Neural progenitor cell (in vitro differentiated cells): ENCODE measurements at regions not wholly inside any gene's neighbourhood (a gene's known extent, or its start where the extent isn't known, plus 50 kb on each side); places are given as distances from the start of the nearest gene placed in this dataset.

Experiments used
- DNase-seq: peaks from one replicate; pipeline ENCODE4 v3.0.0-alpha.2; 2016; ENCODE audit warnings: low spot score
- H2AFZ ChIP-seq: fragments of 200-600 bp; sonication (generic); replicated peaks from 2 replicates; pipeline ENCODE4 v1.6.1; 2016; ENCODE audit warnings: antibody characterized with exemption
- H3F3A ChIP-seq: fragments of 200-600 bp; sonication (generic); 2 replicates; pipeline ENCODE4 v1.6.1; 2016; ENCODE audit warnings: antibody characterized with exemption, low read depth
- H3K27ac ChIP-seq: fragments of 200-600 bp; sonication (generic); 2 replicates; pipeline ENCODE4 v1.5.1; 2016; ENCODE audit warnings: mild to moderate bottlenecking
- H3K27me3 ChIP-seq: fragments of 200-600 bp; sonication (generic); 2 replicates; pipeline ENCODE4 v1.6.1; 2016; ENCODE audit warnings: mild to moderate bottlenecking, moderate library complexity
- H3K36me3 ChIP-seq: fragments of 200-600 bp; sonication (generic); 2 replicates; pipeline ENCODE4 v1.5.1; 2016
- H3K4me1 ChIP-seq: fragments of 200-600 bp; sonication (generic); 2 replicates; pipeline ENCODE4 v1.6.1; 2016; ENCODE audit warnings: mixed run types
- H3K4me2 ChIP-seq: fragments of 200-600 bp; sonication (generic); 2 replicates; pipeline ENCODE4 v1.6.1; 2016
- H3K4me3 ChIP-seq: fragments of 200-600 bp; sonication (generic); 2 replicates; pipeline ENCODE4 v1.5.1; 2016
- H3K79me2 ChIP-seq: fragments of 200-600 bp; sonication (generic); 2 replicates; pipeline ENCODE4 v1.6.1; 2016; ENCODE audit warnings: low read depth
- H3K9ac ChIP-seq: fragments of 200-600 bp; sonication (generic); 2 replicates; pipeline ENCODE4 v1.6.1; 2016
- H3K9me3 ChIP-seq: fragments of 200-600 bp; sonication (generic); 2 replicates; pipeline ENCODE4 v1.5.1; 2016; ENCODE audit warnings: low read depth
- H4K20me1 ChIP-seq: fragments of 200-600 bp; sonication (generic); 2 replicates; pipeline ENCODE4 v1.6.1; 2016; ENCODE audit warnings: low read depth
- H3K27ac Mint-ChIP-seq: 3 replicates; pipeline ENCODE4 v1.8.0; 2021; ENCODE audit warnings: mixed read lengths
- H3K27me3 Mint-ChIP-seq: 2 replicates; pipeline ENCODE4 v1.8.0; 2022; ENCODE audit warnings: low read depth, mild to moderate bottlenecking, inconsistent platforms, moderate library complexity, mixed read lengths; ENCODE audit not compliant: insufficient read depth
- H3K36me3 Mint-ChIP-seq: 3 replicates; pipeline ENCODE4 v1.8.0; 2021; ENCODE audit warnings: mixed read lengths
- H3K4me1 Mint-ChIP-seq: 3 replicates; pipeline ENCODE4 v1.8.0; 2021; ENCODE audit warnings: mixed read lengths
- H3K4me3 Mint-ChIP-seq: 3 replicates; pipeline ENCODE4 v1.8.0; 2021; ENCODE audit warnings: mild to moderate bottlenecking, moderate library complexity, mixed read lengths
- H3K9me3 Mint-ChIP-seq: 3 replicates; pipeline ENCODE4 v1.8.0; 2020; ENCODE audit warnings: mixed read lengths
- CTCF ChIP-seq: fragments of 200-600 bp; sonication (generic); IDR thresholded peaks from 2 replicates; pipeline ENCODE4 v1.5.1; 2017; ENCODE audit warnings: antibody characterized with exemption, mild to moderate bottlenecking
- EZH2 ChIP-seq: fragments of 200-600 bp; sonication (generic); IDR thresholded peaks from 2 replicates; pipeline ENCODE4 v1.6.1; 2017; ENCODE audit warnings: antibody characterized with exemption, mild to moderate bottlenecking, moderate library complexity
- EZH2phosphoT487 ChIP-seq: fragments of 200-600 bp; sonication (generic); IDR thresholded peaks from 2 replicates; pipeline ENCODE4 v1.6.1; 2017; ENCODE audit warnings: antibody characterized with exemption

GRCh38 chr20:39605908-39606307 lies 643.8 kb downstream of the DHX35 start:
- H3K4me2 ChIP-seq: no peak overlapping the region
- no peak overlapping the region for H3K4me3 Mint-ChIP-seq
- H3K27me3 ChIP-seq: no peaks in the 10 kb centered on the region
- H3K9ac ChIP-seq: no peak overlapping the region
- DNase-seq: no peak
- no peaks in the 10 kb centered on the region for H3K79me2 ChIP-seq
- no peak overlapping the region for H3K4me3 ChIP-seq
- peaks cover 6% of the 10 kb centered on the region for H3K9me3 Mint-ChIP-seq
- peaks cover 2% of the 10 kb centered on the region for H3K27me3 Mint-ChIP-seq
- peaks cover 7% of the 10 kb centered on the region for H3K4me1 Mint-ChIP-seq
- H3K9me3 ChIP-seq: no peaks in the 10 kb centered on the region
- no peak overlapping the region for H3K27ac Mint-ChIP-seq
- H4K20me1 ChIP-seq: no peaks in the 10 kb centered on the region
- H2AFZ ChIP-seq: no peak overlapping the region
- H3K27ac ChIP-seq: no peak overlapping the region
- no peaks in the 10 kb centered on the region for H3K36me3 Mint-ChIP-seq
- no peaks in the 10 kb centered on the region for H3K36me3 ChIP-seq
- no peaks in the 10 kb centered on the region for H3F3A ChIP-seq
- TF ChIP-seq CTCF (no peak), EZH2phosphoT487 (no peak), EZH2 (no peak)
- H3K4me1 ChIP-seq: peaks cover 13% of the 10 kb centered on the region

GRCh38 chr20:39605361-39605760 lies 643.2 kb downstream of the DHX35 start:
- Histone ChIP-seq H3K4me1 (peaks cover 13% of the 10 kb centered on the region), H3K9me3 (no peaks in the 10 kb centered on the region), H3K4me2 (no peak overlapping the region), H3F3A (no peaks in the 10 kb centered on the region), H3K36me3 (no peaks in the 10 kb centered on the region), H3K9ac (no peak overlapping the region), H3K4me3 (no peak overlapping the region), H2AFZ (no peak overlapping the region), H4K20me1 (no peaks in the 10 kb centered on the region), H3K27me3 (no peaks in the 10 kb centered on the region), H3K79me2 (no peaks in the 10 kb centered on the region), H3K27ac (no peak overlapping the region)
- Mint-ChIP-seq H3K27ac (no peak overlapping the region), H3K4me1 (peaks cover 7% of the 10 kb centered on the region), H3K4me3 (no peak overlapping the region), H3K9me3 (peaks cover 3% of the 10 kb centered on the region), H3K27me3 (peaks cover 2% of the 10 kb centered on the region), H3K36me3 (no peaks in the 10 kb centered on the region)
- TF ChIP-seq EZH2phosphoT487 (no peak), EZH2 (no peak), CTCF (no peak)
- no peak for DNase-seq

GRCh38 chr20:39603219-39603618 lies 641.1 kb downstream of the DHX35 start:
- H3K9me3 Mint-ChIP-seq: no peaks in the 10 kb centered on the region
- H3K36me3 Mint-ChIP-seq: no peaks in the 10 kb centered on the region
- no peak for TF ChIP-seq EZH2
- TF ChIP-seq CTCF: no peak
- no peak for TF ChIP-seq EZH2phosphoT487
- peaks cover 13% of the 10 kb centered on the region for H3K4me1 ChIP-seq
- H3K27me3 Mint-ChIP-seq: peaks cover 2% of the 10 kb centered on the region
- no peak overlapping the region for H3K4me3 ChIP-seq
- no peaks in the 10 kb centered on the region for H3K79me2 ChIP-seq
- H3K9me3 ChIP-seq: no peaks in the 10 kb centered on the region
- peaks cover 7% of the 10 kb centered on the region for H3K4me1 Mint-ChIP-seq
- DNase-seq: no peak
- H2AFZ ChIP-seq: no peak overlapping the region
- no peaks in the 10 kb centered on the region for H4K20me1 ChIP-seq
- H3F3A ChIP-seq: no peaks in the 10 kb centered on the region
- H3K27ac ChIP-seq: no peak overlapping the region
- H3K4me3 Mint-ChIP-seq: no peak overlapping the region
- no peak overlapping the region for H3K27ac Mint-ChIP-seq
- H3K4me2 ChIP-seq: peak overlapping the region; percentile 25
- no peak overlapping the region for H3K9ac ChIP-seq
- H3K27me3 ChIP-seq: no peaks in the 10 kb centered on the region
- H3K36me3 ChIP-seq: no peaks in the 10 kb centered on the region
